ENCODE measurements at regions not wholly inside any gene's neighbourhood (a gene's known extent, or its start where the extent isn't known, plus 50 kb on each side); places are given as distances from the start of the nearest gene placed in this dataset.

DNA sequence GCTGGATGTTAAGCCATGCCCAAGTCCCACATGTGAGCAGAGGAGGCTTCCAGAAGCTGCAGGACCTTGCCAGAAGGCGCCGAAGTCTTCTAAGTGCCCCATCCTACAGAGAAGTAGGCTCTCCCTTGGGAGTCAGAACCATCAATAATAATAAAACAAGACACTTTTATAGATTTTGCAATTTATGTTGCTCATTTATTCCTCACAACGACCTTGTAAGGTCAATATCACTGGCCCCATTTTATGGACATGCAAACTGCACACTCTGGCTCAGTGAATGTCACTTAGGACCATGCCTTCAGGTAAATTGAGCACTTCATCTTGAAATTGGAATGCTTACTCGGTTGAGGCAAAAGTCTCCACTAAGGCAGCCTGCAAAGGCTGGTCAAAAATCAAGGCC lies 170.4 kb downstream of the BCOR start:
- TF ChIP-seq, protein P1, sequence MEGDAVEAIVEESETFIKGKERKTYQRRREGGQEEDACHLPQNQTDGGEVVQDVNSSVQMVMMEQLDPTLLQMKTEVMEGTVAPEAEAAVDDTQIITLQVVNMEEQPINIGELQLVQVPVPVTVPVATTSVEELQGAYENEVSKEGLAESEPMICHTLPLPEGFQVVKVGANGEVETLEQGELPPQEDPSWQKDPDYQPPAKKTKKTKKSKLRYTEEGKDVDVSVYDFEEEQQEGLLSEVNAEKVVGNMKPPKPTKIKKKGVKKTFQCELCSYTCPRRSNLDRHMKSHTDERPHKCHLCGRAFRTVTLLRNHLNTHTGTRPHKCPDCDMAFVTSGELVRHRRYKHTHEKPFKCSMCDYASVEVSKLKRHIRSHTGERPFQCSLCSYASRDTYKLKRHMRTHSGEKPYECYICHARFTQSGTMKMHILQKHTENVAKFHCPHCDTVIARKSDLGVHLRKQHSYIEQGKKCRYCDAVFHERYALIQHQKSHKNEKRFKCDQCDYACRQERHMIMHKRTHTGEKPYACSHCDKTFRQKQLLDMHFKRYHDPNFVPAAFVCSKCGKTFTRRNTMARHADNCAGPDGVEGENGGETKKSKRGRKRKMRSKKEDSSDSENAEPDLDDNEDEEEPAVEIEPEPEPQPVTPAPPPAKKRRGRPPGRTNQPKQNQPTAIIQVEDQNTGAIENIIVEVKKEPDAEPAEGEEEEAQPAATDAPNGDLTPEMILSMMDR (tag by site-specific recombination; IDR thresholded peaks at IDR 0.05): no peak
- TF ChIP-seq MYNN (tag by site-specific recombination; IDR thresholded peaks at IDR 0.05; ENCODE audit: borderline replicate concordance) (no peak), ZNF138 (tag by site-specific recombination; IDR thresholded peaks at IDR 0.05; ENCODE audit: borderline replicate concordance) (no peak), ZEB2 (tag by site-specific recombination; IDR thresholded peaks at IDR 0.05) (no peak), YY2 (tag by site-specific recombination; IDR thresholded peaks at IDR 0.05) (no peak), ZFP41 (tag by site-specific recombination; IDR thresholded peaks at IDR 0.05; ENCODE audit: borderline replicate concordance) (no peak), ZBTB7A (tag by site-specific recombination; IDR thresholded peaks at IDR 0.05; ENCODE audit: low read depth) (no peak), ZNF404 (tag by site-specific recombination; IDR thresholded peaks at IDR 0.05) (no peak), ZNF10 (tag by site-specific recombination; IDR thresholded peaks at IDR 0.05) (no peak)
- TF ChIP-seq, protein P2, sequence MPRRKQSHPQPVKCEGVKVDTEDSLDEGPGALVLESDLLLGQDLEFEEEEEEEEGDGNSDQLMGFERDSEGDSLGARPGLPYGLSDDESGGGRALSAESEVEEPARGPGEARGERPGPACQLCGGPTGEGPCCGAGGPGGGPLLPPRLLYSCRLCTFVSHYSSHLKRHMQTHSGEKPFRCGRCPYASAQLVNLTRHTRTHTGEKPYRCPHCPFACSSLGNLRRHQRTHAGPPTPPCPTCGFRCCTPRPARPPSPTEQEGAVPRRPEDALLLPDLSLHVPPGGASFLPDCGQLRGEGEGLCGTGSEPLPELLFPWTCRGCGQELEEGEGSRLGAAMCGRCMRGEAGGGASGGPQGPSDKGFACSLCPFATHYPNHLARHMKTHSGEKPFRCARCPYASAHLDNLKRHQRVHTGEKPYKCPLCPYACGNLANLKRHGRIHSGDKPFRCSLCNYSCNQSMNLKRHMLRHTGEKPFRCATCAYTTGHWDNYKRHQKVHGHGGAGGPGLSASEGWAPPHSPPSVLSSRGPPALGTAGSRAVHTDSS (tag by site-specific recombination; IDR thresholded peaks at IDR 0.05): no peak

Measured in HEK293 (cell line).